ENCODE measurements at regions not wholly inside any gene's neighbourhood (a gene's known extent, or its start where the extent isn't known, plus 50 kb on each side); places are given as distances from the start of the nearest gene placed in this dataset.

- TF ChIP-seq EZH2 (IDR thresholded peaks at IDR 0.05; ENCODE audit: low read length) (no peak), CTCF (optimal IDR thresholded peaks at IDR 0.05 in 1 of 3, IDR thresholded peaks at IDR 0.05 in 1 of 3, conservative IDR thresholded peaks at IDR 0.05 in 1 of 3; ENCODE audit: extremely low read depth in 1 of 3, insufficient read depth in 2 of 3, low read length in 3 of 3) (no peak)
- no peak overlapping the region for H3K9ac ChIP-seq (ENCODE audit: control insufficient read depth, extremely low read depth, insufficient read depth, low read length)
- H3K4me1 ChIP-seq (ENCODE audit: control insufficient read depth, extremely low read depth, insufficient read depth, low read length), result no peaks in the 10 kb centered on the region
- no peaks in the 10 kb centered on the region for H3K36me3 ChIP-seq (ENCODE audit: control insufficient read depth in 2 of 2, extremely low read depth in 1 of 2, insufficient read depth in 2 of 2, low read length in 2 of 2)
- H3K4me2 ChIP-seq (ENCODE audit: control insufficient read depth, extremely low read depth, insufficient read depth, low read depth, low read length), result no peak overlapping the region
- no peak overlapping the region for H3K4me3 ChIP-seq (ENCODE audit: control insufficient read depth in 2 of 3, extremely low read depth in 1 of 3, insufficient read depth in 2 of 3, low read depth in 1 of 3, low read length in 3 of 3)
- H3K27ac ChIP-seq (ENCODE audit: control insufficient read depth, insufficient read depth, low read length), result no peak overlapping the region
- H4K20me1 ChIP-seq (ENCODE audit: control insufficient read depth, extremely low read depth, insufficient read depth, low read length), result no peaks in the 10 kb centered on the region
- no peaks in the 10 kb centered on the region for H3K9me1 ChIP-seq (ENCODE audit: control insufficient read depth, extremely low read depth, insufficient read depth, low read length)
- no peaks in the 10 kb centered on the region for H3K9me3 ChIP-seq (ENCODE audit: control insufficient read depth, low read depth, low read length)
- H2AFZ ChIP-seq (ENCODE audit: control insufficient read depth, low read length), result no peak overlapping the region
- H3K79me2 ChIP-seq (ENCODE audit: control insufficient read depth, insufficient read depth, low read length), result no peaks in the 10 kb centered on the region
- dilution Hi-C loops (cut with MboI; ENCODE audit: extremely low pct_ligation_motif_present, low sequenced_read_pairs), result no loop called here
- no peaks in the 10 kb centered on the region for H3K27me3 ChIP-seq (ENCODE audit: control insufficient read depth, extremely low read depth, insufficient read depth, low read length)
- DNase-seq (ENCODE audit: low read depth, low spot score) (no peak), FAIRE-seq (no peak)
Measured at GRCh38 chr1:95614197-95614596, 380.2 kb downstream of the RWDD3 start.

GRCh38 chr1:95615421-95615820 is 381.4 kb downstream of the RWDD3 start:
- Histone ChIP-seq H2AFZ (ENCODE audit: control insufficient read depth, low read length) (no peak overlapping the region), H3K4me3 (ENCODE audit: control insufficient read depth in 2 of 3, extremely low read depth in 1 of 3, insufficient read depth in 2 of 3, low read depth in 1 of 3, low read length in 3 of 3) (no peak overlapping the region), H3K36me3 (ENCODE audit: control insufficient read depth in 2 of 2, extremely low read depth in 1 of 2, insufficient read depth in 2 of 2, low read length in 2 of 2) (no peaks in the 10 kb centered on the region), H3K79me2 (ENCODE audit: control insufficient read depth, insufficient read depth, low read length) (no peaks in the 10 kb centered on the region), H3K9ac (ENCODE audit: control insufficient read depth, extremely low read depth, insufficient read depth, low read length) (no peak overlapping the region), H3K27me3 (ENCODE audit: control insufficient read depth, extremely low read depth, insufficient read depth, low read length) (no peaks in the 10 kb centered on the region), H4K20me1 (ENCODE audit: control insufficient read depth, extremely low read depth, insufficient read depth, low read length) (no peaks in the 10 kb centered on the region), H3K9me1 (ENCODE audit: control insufficient read depth, extremely low read depth, insufficient read depth, low read length) (no peaks in the 10 kb centered on the region), H3K9me3 (ENCODE audit: control insufficient read depth, low read depth, low read length) (no peaks in the 10 kb centered on the region), H3K4me1 (ENCODE audit: control insufficient read depth, extremely low read depth, insufficient read depth, low read length) (no peaks in the 10 kb centered on the region), H3K27ac (ENCODE audit: control insufficient read depth, insufficient read depth, low read length) (no peak overlapping the region), H3K4me2 (ENCODE audit: control insufficient read depth, extremely low read depth, insufficient read depth, low read depth, low read length) (no peak overlapping the region)
- TF ChIP-seq EZH2 (IDR thresholded peaks at IDR 0.05; ENCODE audit: low read length) (no peak), CTCF (optimal IDR thresholded peaks at IDR 0.05 in 1 of 3, IDR thresholded peaks at IDR 0.05 in 1 of 3, conservative IDR thresholded peaks at IDR 0.05 in 1 of 3; ENCODE audit: extremely low read depth in 1 of 3, insufficient read depth in 2 of 3, low read length in 3 of 3) (no peak)
- dilution Hi-C loops (cut with MboI; ENCODE audit: extremely low pct_ligation_motif_present, low sequenced_read_pairs), result no loop called here
- FAIRE-seq, result no peak
- no peak for DNase-seq (ENCODE audit: low read depth, low spot score)

Data from keratinocyte (primary cell).